GM19452 (cell line): ENCODE measurements at regions not wholly inside any gene's neighbourhood (a gene's known extent, or its start where the extent isn't known, plus 50 kb on each side); places are given as distances from the start of the nearest gene placed in this dataset.
"Not testable (repeated sequence)": the region's sequence is repeated elsewhere in the genome, so short reads cannot be mapped to it uniquely, and the experiment has no call there.

ENCODE experiments used
- ATAC-seq: cut with Tn5 transposase; IDR thresholded peaks from one replicate; pipeline ENCODE4 v1.9.1; 2021; ENCODE audit not compliant: unreplicated experiment

DNA sequence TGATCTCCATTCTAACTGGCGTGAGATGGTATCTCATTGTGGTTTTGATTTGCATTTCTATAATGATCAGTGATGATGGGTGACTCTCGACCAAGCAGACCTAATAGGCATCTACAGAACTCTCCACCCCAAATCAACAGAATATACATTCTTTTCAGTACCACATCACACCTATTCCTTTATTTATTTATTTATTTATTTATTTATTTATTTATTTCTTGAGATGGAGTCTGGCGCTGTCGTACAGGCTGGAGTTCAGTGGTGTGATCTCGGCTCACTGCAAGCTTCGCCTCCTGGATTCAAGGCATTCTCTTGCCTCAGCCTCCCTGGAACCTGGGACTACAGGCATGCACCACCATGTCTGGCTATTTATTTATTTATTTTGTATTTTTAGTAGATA is 496.3 kb downstream of the TENT5A start:
- not testable (repeated sequence) for ATAC-seq

- ATAC-seq, result no peak
These were observed 498.7 kb downstream of the TENT5A start for GRCh38 chr6:81253821-81254220.

DNA sequence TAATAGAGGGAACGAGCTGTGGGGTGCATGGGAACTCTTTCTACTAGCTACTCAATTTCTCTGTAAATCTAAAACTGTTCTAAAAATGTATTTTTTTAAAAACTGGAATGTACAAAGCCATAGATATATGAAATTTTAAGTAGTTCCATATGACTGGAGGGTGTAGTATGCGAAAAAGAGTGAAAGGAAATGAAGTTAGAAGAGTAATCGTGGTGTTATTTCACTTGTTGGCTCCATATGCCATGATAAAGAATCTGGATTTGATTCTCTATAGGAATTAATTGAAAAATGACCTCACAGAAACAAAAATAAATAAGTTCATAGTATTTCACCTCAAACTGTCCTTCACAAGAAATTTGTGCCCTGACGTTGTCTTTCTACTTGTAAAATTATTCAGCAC is 500.2 kb downstream of the TENT5A start:
- ATAC-seq, result no peak

- no peak for ATAC-seq
These were observed 506.3 kb downstream of the TENT5A start for GRCh38 chr6:81246200-81246599.

DNA sequence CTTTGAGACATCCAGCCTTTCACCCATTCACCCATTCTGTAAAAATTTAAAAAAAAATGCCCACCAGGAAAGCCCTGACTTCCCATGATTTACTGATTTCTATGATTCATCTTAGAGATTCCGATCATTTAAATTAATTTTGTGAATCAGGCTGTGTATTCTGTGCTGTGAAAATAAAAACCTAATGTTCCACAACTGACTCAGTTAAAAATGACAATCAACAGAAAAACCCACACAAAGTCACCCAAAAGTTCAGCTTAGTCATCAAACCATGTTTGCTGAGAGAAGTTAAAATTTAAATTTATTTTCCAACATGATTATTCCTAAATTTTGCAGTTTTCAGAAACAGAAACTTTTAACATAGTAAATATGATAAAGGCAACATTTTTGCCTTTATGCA is 509.9 kb downstream of the TENT5A start:
- ATAC-seq, result no peak

DNA sequence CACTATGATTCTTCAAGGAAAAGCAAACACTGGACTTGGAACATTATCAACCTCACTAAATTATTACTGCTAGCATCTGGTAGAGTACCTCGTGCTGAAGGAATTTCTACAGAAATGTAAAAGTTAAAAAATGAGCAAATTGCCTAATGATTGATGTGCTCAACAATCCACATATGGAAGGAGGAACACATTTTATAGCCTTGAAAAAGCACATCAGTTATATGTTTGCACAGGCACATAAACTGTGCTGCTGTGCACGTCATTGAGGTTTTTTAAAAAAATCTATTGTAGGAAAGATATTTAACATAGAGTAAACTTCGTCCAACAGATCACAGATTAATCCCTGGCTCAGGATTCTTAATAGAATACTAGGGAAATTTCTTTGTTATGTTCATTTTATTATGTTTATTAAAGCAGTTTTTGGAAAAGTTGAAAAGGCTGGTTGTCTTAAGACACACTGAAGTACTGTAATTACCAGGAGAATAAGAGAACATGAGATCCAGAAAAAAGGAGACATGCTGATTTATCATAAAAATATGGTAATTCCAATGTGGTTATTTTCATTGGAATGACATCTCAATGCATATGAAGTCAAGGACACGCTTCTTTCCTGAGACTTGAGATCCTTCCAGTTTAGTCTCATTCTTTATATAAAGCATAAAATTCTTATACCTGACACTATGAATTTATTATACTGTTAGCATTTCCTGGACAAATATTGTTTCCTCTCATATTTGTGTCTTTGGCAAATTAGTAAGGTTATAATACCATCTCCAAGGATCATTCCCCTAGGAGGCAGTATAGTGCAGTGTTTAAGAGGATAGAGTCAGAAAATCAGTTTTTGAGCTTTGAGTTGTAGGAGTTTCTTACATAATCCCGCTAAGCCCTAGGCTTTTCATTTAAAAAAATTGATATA is 511.1 kb downstream of the TENT5A start:
- ATAC-seq, result no peak

DNA sequence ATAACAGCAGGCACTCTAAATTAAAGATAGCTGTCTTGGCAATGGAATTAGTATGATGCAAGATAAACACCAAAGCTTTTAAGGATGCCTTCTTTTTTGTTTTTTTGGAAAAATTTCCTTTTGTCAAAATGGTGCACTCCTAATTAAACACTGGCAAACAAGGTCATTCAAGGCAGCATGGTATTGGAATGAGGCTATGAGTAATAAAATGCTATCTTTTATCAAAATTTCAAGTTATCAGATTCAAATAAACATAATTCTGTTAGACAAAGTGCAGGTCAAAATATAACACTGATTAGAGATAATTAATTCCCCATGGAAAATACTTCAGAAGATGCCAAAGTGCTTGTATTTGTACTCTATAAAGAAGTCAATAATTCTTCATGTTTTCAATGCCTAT is 514.1 kb downstream of the TENT5A start:
- ATAC-seq, result no peak

DNA sequence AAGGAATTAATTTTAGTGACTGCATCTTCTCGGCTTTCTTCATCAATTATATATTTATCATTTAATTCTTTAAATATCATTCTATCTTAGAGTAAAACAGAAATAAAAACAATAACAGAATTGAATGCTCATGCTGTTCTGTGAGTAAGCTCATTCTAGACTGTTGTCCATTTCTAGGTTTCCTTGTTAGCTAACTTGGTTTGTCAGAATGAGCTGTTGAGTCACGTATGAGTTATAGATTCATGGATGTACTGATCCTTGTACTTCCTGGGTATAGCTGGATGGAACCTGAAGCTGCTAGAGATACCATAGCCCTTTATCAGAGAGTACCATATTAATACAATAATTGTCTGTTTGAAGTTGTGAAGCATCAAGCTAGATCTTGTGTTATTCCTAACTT is 515.3 kb downstream of the TENT5A start:
- no peak for ATAC-seq

GRCh38 chr6:81235512-81235911 is 517.0 kb downstream of the TENT5A start:
- ATAC-seq, result no peak

DNA sequence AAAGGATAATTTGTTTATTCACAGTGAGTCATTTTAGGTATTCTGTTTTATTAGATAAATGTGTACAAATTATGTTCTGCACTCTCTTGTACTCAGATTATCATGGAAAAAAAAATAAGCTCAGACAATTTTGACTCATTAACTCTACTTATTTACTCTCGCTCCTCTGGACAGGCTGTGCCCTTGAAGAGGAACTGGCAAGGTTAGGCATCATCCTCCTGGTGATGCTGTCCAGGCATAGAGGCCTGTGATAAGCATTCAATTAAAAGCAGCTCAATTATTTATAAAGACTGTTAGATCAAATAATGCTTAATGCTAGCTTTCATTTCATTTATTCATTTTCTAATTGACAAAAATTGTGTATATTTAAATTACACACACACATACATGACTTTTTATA is 518.5 kb downstream of the TENT5A start:
- no peak for ATAC-seq

GRCh38 chr6:81228912-81229555 is 523.4 kb downstream of the TENT5A start:
- no peak for ATAC-seq

GRCh38 chr6:81226957-81227356 is 525.5 kb downstream of the TENT5A start:
- ATAC-seq, result no peak

DNA sequence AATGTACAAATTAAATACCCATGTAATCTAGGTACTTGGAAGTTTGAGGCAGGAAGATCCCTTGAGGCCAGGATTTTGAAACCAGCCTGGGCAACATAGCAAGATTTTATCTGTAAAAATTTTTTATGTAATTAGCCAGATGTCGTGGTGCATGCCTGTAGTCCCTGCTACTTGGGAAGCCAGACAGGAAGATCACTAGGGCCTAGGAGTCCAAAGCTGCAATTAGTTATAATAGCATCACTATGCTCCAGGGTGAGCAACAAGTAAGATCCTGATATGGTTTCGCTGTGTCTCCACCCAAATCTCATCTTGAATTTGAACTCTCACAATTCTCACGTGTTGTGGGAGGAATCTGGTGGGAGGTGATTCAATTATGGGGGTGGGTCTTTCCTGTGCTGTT is 535.8 kb downstream of the TENT5A start:
- ATAC-seq, result no peak

DNA sequence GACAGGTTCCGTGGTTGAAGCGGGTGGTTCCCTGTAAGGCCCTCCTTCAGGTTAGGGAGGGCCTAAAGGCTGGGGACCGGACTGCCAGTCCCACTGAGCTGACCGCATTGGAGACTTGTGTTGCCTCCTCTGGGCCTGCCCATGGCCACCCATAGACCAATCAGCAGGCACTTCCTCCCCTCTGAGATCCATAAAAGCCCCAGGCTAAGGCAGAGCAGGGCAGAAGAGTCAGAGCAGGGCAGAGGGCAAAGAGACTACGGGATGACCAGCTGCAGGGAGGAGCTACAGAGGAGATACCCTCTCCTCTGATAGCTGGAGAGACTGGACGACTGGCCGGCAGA is 537.4 kb downstream of the TENT5A start:
- no peak for ATAC-seq

DNA sequence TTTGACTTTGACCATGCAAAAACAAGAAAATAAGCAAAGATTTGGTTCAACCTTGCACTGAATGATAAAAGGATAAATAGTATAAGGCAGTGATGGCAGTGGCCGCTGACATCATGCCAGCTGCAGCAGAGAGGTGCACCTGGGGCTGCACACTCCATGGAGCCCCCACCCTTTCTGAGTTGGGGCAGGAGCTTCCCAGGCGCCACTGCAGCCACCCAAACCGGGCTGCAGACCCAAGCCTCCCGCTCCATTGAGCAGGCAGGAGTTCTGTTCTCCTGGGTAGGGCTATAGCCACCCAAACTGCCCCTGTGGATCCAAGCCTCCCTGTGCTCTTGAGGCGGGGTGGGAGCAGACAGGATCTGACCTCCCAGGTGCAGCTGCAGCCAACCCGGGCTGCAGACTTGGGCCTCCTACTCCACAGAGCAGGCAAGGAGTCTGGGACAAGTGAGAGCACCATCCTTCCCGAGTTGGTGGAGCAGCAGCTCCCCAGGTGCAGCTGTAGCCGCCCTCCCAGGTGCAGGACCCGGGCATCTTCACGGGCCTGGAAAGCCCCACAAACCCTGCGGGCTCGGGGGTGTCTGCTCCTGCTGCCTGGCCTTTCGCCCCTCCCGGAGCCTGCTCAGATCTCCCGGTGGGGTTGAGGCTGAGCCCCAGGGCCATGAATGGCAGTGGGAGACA is 537.9 kb downstream of the TENT5A start:
- no peak for ATAC-seq

GRCh38 chr6:81204731-81205130 is 547.8 kb downstream of the TENT5A start:
- no peak for ATAC-seq

- ATAC-seq, result no peak
These were observed 558.1 kb downstream of the TENT5A start for GRCh38 chr6:81194374-81194773.

GRCh38 chr6:81172056-81172740 is 580.3 kb downstream of the TENT5A start:
- no peak for ATAC-seq

DNA sequence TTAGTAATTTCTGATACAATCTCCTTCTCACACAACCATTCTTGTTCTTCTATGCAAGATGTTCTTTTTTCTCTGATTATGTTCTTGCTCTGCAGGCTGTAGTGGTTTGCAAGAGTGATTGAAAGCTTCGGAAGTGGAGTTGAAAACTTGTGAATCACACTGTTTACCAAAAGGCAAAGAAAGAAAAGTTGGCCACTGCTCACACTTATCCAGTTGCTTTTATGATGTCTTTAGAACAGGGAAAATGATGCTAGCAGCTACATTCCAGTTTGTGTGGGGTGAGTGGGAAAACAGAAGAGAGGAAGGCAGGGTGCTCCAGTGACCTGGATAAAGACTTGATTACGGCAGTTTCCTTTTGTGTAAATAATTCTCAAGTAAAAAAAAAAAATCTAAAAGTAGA is 583.3 kb downstream of the TENT5A start:
- ATAC-seq, result no peak

GRCh38 chr6:81166770-81167169 is 585.7 kb downstream of the TENT5A start:
- ATAC-seq, result no peak

DNA sequence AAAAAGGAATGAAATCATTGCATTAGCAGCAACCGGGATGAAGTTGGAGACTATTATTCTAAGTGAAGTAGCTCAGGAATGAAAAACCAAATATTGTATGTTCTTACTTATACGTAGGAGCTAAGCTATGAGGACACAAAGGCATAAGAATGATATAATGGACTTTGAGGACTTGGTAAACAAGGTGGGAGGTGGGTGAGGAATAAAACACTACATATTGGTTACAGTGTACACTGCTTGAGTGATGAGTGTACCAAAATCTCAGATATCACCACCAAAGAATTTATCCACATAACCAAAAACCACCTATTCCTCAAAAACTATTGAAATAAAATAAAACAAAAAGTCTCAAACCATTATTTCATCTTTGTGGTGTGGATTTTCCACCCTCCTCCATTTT is 593.5 kb downstream of the TENT5A start:
- ATAC-seq, result no peak
